Vagina (tissue), 2 donors: ENCODE measurements at regions not wholly inside any gene's neighbourhood (a gene's known extent, or its start where the extent isn't known, plus 50 kb on each side); places are given as distances from the start of the nearest gene placed in this dataset.

ENCODE experiments used
- POLR2A ChIP-seq, 2 donors: fragments of 450-650 bp; IDR thresholded peaks; one replicate each; pipeline ENCODE4 v1.6.1; 2017; ENCODE audit warnings: antibody characterized with exemption in 2 of 2, mild to moderate bottlenecking in 2 of 2, moderate library complexity in 2 of 2
- POLR2AphosphoS5 ChIP-seq, 2 donors: sonication (generic); formaldehyde crosslinking; IDR thresholded peaks; one replicate each; pipeline ENCODE4 v1.9.0; 2017; ENCODE audit warnings: antibody characterized with exemption in 2 of 2, mild to moderate bottlenecking in 2 of 2, low read depth in 1 of 2; ENCODE audit not compliant: insufficient read depth in 1 of 2
- TF ChIP-seq, protein P1 (sequence below), 3 experiments: fragments of 450-650 bp in 2 of 3; fragments of 200-600 bp in 1 of 3; sonication (generic) in 1 of 3; IDR thresholded peaks; one replicate each; pipeline ENCODE4 v1.5.1; 2017 to 2019; ENCODE audit warnings: antibody characterized with exemption in 3 of 3, mild to moderate bottlenecking in 2 of 3, moderate library complexity in 2 of 3

GRCh38 chr5:6166698-6167394 lies 211.5 kb downstream of the MED10 start:
- TF ChIP-seq, protein P1, sequence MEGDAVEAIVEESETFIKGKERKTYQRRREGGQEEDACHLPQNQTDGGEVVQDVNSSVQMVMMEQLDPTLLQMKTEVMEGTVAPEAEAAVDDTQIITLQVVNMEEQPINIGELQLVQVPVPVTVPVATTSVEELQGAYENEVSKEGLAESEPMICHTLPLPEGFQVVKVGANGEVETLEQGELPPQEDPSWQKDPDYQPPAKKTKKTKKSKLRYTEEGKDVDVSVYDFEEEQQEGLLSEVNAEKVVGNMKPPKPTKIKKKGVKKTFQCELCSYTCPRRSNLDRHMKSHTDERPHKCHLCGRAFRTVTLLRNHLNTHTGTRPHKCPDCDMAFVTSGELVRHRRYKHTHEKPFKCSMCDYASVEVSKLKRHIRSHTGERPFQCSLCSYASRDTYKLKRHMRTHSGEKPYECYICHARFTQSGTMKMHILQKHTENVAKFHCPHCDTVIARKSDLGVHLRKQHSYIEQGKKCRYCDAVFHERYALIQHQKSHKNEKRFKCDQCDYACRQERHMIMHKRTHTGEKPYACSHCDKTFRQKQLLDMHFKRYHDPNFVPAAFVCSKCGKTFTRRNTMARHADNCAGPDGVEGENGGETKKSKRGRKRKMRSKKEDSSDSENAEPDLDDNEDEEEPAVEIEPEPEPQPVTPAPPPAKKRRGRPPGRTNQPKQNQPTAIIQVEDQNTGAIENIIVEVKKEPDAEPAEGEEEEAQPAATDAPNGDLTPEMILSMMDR (IDR thresholded peaks at IDR 0.05): no peak
- TF ChIP-seq POLR2A (IDR thresholded peaks at IDR 0.05): no peak
- no peak for TF ChIP-seq POLR2AphosphoS5 (IDR thresholded peaks at IDR 0.05; ENCODE audit: insufficient read depth in 1 of 2, low read depth in 1 of 2)
